Activated CD8-positive, alpha-beta memory T cell treated with anti-CD3 and anti-CD28 coated beads for 36 hours (primary cell): ENCODE measurements at regions not wholly inside any gene's neighbourhood (a gene's known extent, or its start where the extent isn't known, plus 50 kb on each side); places are given as distances from the start of the nearest gene placed in this dataset.

Experiments
- CTCF ChIA-PET: fragments of 350-600 bp; sonication (Branson Sonifier 250); formaldehyde crosslinking; loops from one replicate; lab custom pipeline; 2021; ENCODE audit warnings: antibody characterized with exemption; lab: Charles Lee
- POLR2A ChIA-PET: fragments of 350-600 bp; sonication (Branson Sonifier 250); formaldehyde crosslinking; loops from one replicate; lab custom pipeline; 2021; ENCODE audit warnings: antibody characterized with exemption; lab: Charles Lee

DNA sequence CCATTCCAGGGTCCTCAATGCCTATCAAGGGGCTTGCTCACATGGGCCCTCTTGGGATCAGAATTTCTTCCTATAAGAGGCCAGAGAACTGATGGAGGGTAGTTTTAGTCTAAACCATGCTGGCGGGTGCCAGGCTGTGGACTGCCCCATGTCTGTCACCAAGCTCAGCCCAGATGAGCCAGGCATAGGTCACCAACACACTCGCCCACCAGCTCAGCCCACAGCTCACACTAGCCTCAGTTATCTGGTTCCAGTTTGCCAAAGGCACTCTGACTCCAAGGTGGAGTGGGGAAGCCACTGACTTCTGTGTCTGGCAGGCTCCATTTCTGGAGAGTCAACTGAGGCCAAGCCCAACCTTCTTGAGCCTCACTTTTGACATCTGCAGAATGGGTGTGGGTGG, 50.7 kb upstream of the INSYN1 start:
- ChIA-PET POLR2A (no interaction called here), CTCF (no interaction called here)

GRCh38 chr15:73805504-73806089, 52.4 kb upstream of the INSYN1 start:
- POLR2A ChIA-PET: no interaction called here
- CTCF ChIA-PET: no interaction called here

- ChIA-PET CTCF (interaction anchor here (0.6 to 0.8 kb wide), 2 partner anchors 32 to 146 kb away, joined by 3 read pairs; no protein-coding TSS in a partner anchor), POLR2A (no interaction called here)
Measured at GRCh38 chr15:73806698-73807483, 53.7 kb upstream of the INSYN1 start.

- POLR2A ChIA-PET: no interaction called here
- CTCF ChIA-PET: no interaction called here
Measured at GRCh38 chr15:73807865-73808264, 54.7 kb upstream of the INSYN1 start.

DNA sequence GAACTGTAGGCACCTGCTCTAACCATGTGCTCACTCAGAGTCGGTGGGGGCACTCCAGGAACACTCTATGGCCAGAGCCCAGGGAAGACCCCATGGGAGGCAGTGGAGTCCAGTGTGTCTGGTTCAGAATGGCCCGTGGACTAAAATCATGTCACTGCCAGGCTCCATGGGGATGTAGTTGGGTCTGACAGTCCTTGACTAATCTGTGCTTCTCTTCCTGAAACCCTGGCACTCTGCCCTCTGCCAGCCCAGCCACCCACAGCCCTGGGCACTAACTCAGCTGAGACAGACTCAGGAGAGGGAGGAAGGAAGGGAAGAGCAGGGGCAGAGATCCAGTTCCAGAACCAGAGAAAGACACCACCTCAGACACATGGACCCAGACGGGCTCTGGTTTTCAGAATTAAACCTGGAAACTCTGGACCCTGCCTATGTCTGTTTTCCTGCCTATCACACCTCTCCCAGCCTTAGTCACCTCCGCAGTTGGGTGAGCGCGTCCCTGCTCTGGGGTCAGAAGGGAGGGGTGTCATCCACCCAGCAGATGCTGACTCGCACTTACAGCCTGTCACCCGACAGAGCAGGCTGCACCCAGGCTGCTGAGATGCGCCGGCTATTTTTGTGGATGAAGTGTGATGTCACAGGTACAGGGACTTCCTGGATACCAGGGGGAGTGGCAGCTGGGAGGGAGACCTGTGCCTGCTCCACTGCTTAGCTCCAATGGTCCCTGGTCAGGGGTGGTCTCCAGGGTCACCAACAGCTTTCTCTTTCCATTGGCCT, 56.8 kb upstream of the INSYN1 start:
- CTCF ChIA-PET: no interaction called here
- POLR2A ChIA-PET: no interaction called here

- ChIA-PET CTCF (no interaction called here), POLR2A (no interaction called here)
Measured at GRCh38 chr15:73812806-73813465, 59.8 kb upstream of the INSYN1 start.

- POLR2A ChIA-PET: no interaction called here
- CTCF ChIA-PET: no interaction called here
Measured at GRCh38 chr15:73813589-73813988, 59.8 kb upstream of the TBC1D21 start.

- ChIA-PET POLR2A (no interaction called here), CTCF (no interaction called here)
Measured at GRCh38 chr15:73818308-73818985, 54.9 kb upstream of the TBC1D21 start.

GRCh38 chr15:73821181-73821580, 52.2 kb upstream of the TBC1D21 start:
- ChIA-PET CTCF (interaction anchor here (1.5 kb wide), 1 partner anchor 9 kb away, joined by 4 read pairs; no protein-coding TSS in a partner anchor), POLR2A (interaction anchor here (0.6 kb wide), 1 partner anchor 279 kb away, joined by 8 read pairs; no protein-coding TSS in a partner anchor)

DNA sequence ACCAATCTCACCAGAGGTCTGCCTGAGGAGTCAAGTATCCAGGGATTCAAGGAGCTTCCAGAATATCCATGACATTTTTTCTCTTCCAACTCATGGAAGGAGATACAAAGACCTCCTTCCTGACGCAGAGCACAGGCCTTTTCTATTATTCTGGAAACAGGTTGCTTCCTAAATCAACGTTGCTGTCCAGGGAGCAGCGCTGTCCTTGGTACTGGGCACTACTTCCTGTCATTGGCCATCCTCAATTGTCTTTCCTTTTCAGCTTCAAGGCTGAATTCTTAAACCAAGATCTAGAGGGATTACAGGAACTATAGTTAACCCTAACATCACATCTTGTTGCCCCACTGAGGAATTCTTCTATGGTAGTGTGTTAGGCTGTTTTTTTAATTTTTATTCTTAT, 50.4 kb upstream of the TBC1D21 start:
- POLR2A ChIA-PET: no interaction called here
- CTCF ChIA-PET: no interaction called here
